Trophoblast cell (in vitro differentiated cells and primary cell): ENCODE measurements at regions not wholly inside any gene's neighbourhood (a gene's known extent, or its start where the extent isn't known, plus 50 kb on each side); places are given as distances from the start of the nearest gene placed in this dataset.

Experiments
- DNase-seq, 2 donors: peaks; one replicate each; pipeline ENCODE4 v3.0.0-alpha.2; 2016
- H2AFZ ChIP-seq: 2 replicates; pipeline ENCODE4 v1.6.1; 2013; ENCODE audit warnings: low read length, moderate library complexity, mild to moderate bottlenecking; ENCODE audit not compliant: insufficient read depth, poor library complexity
- H2AK5ac ChIP-seq: 2 replicates; pipeline ENCODE4 v1.6.1; 2013; ENCODE audit warnings: mild to moderate bottlenecking, low read length
- H2BK120ac ChIP-seq: 2 replicates; pipeline ENCODE4 v1.6.1; 2013; ENCODE audit warnings: low read length, mild to moderate bottlenecking, moderate library complexity; ENCODE audit not compliant: insufficient read depth, poor library complexity
- H2BK12ac ChIP-seq: 2 replicates; pipeline ENCODE4 v1.6.1; 2013; ENCODE audit warnings: mild to moderate bottlenecking, low read length, moderate library complexity
- H2BK5ac ChIP-seq: 2 replicates; pipeline ENCODE4 v1.6.1; 2013; ENCODE audit warnings: low read length, low read depth, moderate library complexity, mild to moderate bottlenecking; ENCODE audit not compliant: poor library complexity
- H3K14ac ChIP-seq: 2 replicates; pipeline ENCODE4 v1.6.1; 2013; ENCODE audit warnings: mild to moderate bottlenecking, low read length
- H3K18ac ChIP-seq: 2 replicates; pipeline ENCODE4 v1.6.1; 2013; ENCODE audit warnings: mild to moderate bottlenecking, low read length
- H3K23ac ChIP-seq: 2 replicates; pipeline ENCODE4 v1.6.1; 2013; ENCODE audit warnings: low read length
- H3K27ac ChIP-seq: 2 replicates; pipeline ENCODE4 v1.5.1; 2013; ENCODE audit warnings: low read depth, mild to moderate bottlenecking, inconsistent platforms, low read length, moderate library complexity
- H3K27me3 ChIP-seq: 2 replicates; pipeline ENCODE4 v1.6.1; 2013; ENCODE audit warnings: inconsistent platforms, mild to moderate bottlenecking, low read length, moderate library complexity; ENCODE audit not compliant: insufficient read depth
- H3K36me3 ChIP-seq, 2 experiments: 1 replicate in 1 of 2; 2 replicates in 1 of 2; pipeline ENCODE4 v1.6.1; 2013; ENCODE audit warnings: low read length in 2 of 2, mild to moderate bottlenecking in 2 of 2, moderate library complexity in 1 of 2; ENCODE audit not compliant: insufficient read depth in 2 of 2, control insufficient read depth in 1 of 2
- H3K4ac ChIP-seq: 2 replicates; pipeline ENCODE4 v1.6.1; 2013; ENCODE audit warnings: low read depth, mild to moderate bottlenecking, low read length, moderate library complexity
- H3K4me1 ChIP-seq, 2 experiments: 1 replicate in 1 of 2; 2 replicates in 1 of 2; pipeline ENCODE4 v1.6.1; 2013; ENCODE audit warnings: low read length in 2 of 2, mild to moderate bottlenecking in 2 of 2, moderate library complexity in 1 of 2; ENCODE audit not compliant: insufficient read depth in 2 of 2, control insufficient read depth in 1 of 2
- H3K4me2 ChIP-seq: 2 replicates; pipeline ENCODE4 v1.6.1; 2013; ENCODE audit warnings: inconsistent platforms, mild to moderate bottlenecking, low read length, moderate library complexity
- H3K4me3 ChIP-seq: 2 replicates; pipeline ENCODE4 v1.5.1; 2013; ENCODE audit warnings: mild to moderate bottlenecking, low read depth, low read length, inconsistent platforms
- H3K79me1 ChIP-seq: one replicate; pipeline ENCODE4 v1.6.1; 2013; ENCODE audit warnings: low read length
- H3K79me2 ChIP-seq: 2 replicates; pipeline ENCODE4 v1.6.1; 2013; ENCODE audit warnings: low read length, mild to moderate bottlenecking; ENCODE audit not compliant: control insufficient read depth, insufficient read depth, poor library complexity
- H3K9ac ChIP-seq: 2 replicates; pipeline ENCODE4 v1.6.1; 2013; ENCODE audit warnings: mild to moderate bottlenecking, low read length
- H3K9me3 ChIP-seq: 2 replicates; pipeline ENCODE4 v1.6.1; 2013; ENCODE audit warnings: low read depth, mild to moderate bottlenecking, control low read depth, inconsistent platforms, low read length; ENCODE audit not compliant: insufficient read depth
- H4K12ac ChIP-seq: 2 replicates; pipeline ENCODE4 v1.6.1; 2013; ENCODE audit warnings: low read depth, mild to moderate bottlenecking, low read length, moderate library complexity
- H4K8ac ChIP-seq: 2 replicates; pipeline ENCODE4 v1.6.1; 2013; ENCODE audit warnings: low read depth, mild to moderate bottlenecking, low read length, moderate library complexity
- H4K91ac ChIP-seq: one replicate; pipeline ENCODE4 v1.6.1; 2013; ENCODE audit warnings: low read depth, mild to moderate bottlenecking, low read length, moderate library complexity
- whole genome bisulfite sequencing: extraction: QIAGEN DNeasy Blood & Tissue Kit; methylation state at CpG from one replicate; pipeline ENCODE4 v1.1.7; 2013; ENCODE audit warnings: missing lambda C conversion rate; ENCODE audit not compliant: insufficient read length, insufficient coverage; ENCODE audit errors: extremely low coverage; 5-methylcytosine and 5-hydroxymethylcytosine counted together

GRCh38 chr1:5494518-5494917 lies 497.7 kb downstream of the NPHP4 start:
- Histone ChIP-seq H2BK120ac (no peak overlapping the region), H4K8ac (no peak overlapping the region), H2AFZ (no peak overlapping the region), H3K14ac (no peak overlapping the region), H3K27ac (no peak overlapping the region), H2BK5ac (no peak overlapping the region), H2BK12ac (no peak overlapping the region), H3K36me3 (no peaks in the 10 kb centered on the region), H3K79me2 (no peaks in the 10 kb centered on the region), H3K79me1 (no peaks in the 10 kb centered on the region), H3K23ac (no peak overlapping the region), H3K9me3 (peaks cover 2% of the 10 kb centered on the region), H4K91ac (no peak overlapping the region), H3K4me1 (peaks cover 0 to 2% of the 10 kb centered on the region in 2 experiments), H3K4me3 (no peak overlapping the region), H3K9ac (no peak overlapping the region), H3K4ac (no peak overlapping the region), H4K12ac (no peak overlapping the region), H3K4me2 (no peak overlapping the region), H2AK5ac (no peak overlapping the region), H3K18ac (no peak overlapping the region), H3K27me3 (no peaks in the 10 kb centered on the region)
- no CpG with 5 or more reads among the region's 7 CpGs for WGBS
- no peak for DNase-seq

GRCh38 chr1:5493851-5494311 lies 498.3 kb downstream of the NPHP4 start:
- no peak overlapping the region for H3K4ac ChIP-seq
- H3K9ac ChIP-seq: no peak overlapping the region
- H3K4me3 ChIP-seq: no peak overlapping the region
- peaks cover 2% of the 10 kb centered on the region for H3K9me3 ChIP-seq
- no CpG with 5 or more reads among the region's 9 CpGs for WGBS
- H4K8ac ChIP-seq: no peak overlapping the region
- H3K79me2 ChIP-seq: no peaks in the 10 kb centered on the region
- H2BK12ac ChIP-seq: no peak overlapping the region
- H3K79me1 ChIP-seq: no peaks in the 10 kb centered on the region
- H3K36me3 ChIP-seq: no peaks in the 10 kb centered on the region
- H2AFZ ChIP-seq: no peak overlapping the region
- no peak overlapping the region for H2AK5ac ChIP-seq
- H3K18ac ChIP-seq: no peak overlapping the region
- no peak overlapping the region for H3K4me2 ChIP-seq
- H2BK120ac ChIP-seq: no peak overlapping the region
- H3K4me1 ChIP-seq: peaks cover 0 to 2% of the 10 kb centered on the region in 2 experiments
- H4K12ac ChIP-seq: no peak overlapping the region
- no peak overlapping the region for H3K23ac ChIP-seq
- H3K27me3 ChIP-seq: no peaks in the 10 kb centered on the region
- no peak overlapping the region for H3K14ac ChIP-seq
- no peak overlapping the region for H4K91ac ChIP-seq
- no peak overlapping the region for H3K27ac ChIP-seq
- no peak for DNase-seq
- H2BK5ac ChIP-seq: no peak overlapping the region

DNA sequence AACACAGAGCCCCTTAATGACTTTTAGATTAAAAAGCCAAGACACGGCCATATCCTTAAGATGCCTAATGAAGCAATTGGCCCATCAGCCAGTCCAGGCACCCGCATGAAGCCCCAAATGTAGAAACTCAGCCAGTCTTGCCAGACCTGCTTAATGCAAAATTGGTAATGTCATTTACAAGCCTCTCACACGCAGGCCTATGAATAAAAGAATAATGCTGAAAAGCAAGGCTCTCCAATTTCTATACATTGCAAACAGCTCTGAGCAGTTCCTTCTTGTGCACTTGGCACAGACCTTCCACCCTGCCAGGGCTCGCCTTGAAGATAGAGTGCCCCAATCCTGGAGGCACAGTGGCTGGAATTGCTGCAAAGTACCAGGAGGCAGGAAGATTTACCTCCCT lies 498.9 kb downstream of the NPHP4 start:
- H3K27me3 ChIP-seq: no peaks in the 10 kb centered on the region
- no peak overlapping the region for H3K4ac ChIP-seq
- no peak overlapping the region for H3K4me3 ChIP-seq
- no peaks in the 10 kb centered on the region for H3K79me1 ChIP-seq
- H3K14ac ChIP-seq: no peak overlapping the region
- H3K9me3 ChIP-seq: peaks cover 2% of the 10 kb centered on the region
- no peak overlapping the region for H2BK5ac ChIP-seq
- no peak overlapping the region for H3K23ac ChIP-seq
- no peak overlapping the region for H3K9ac ChIP-seq
- WGBS: no CpG with 5 or more reads among the region's 4 CpGs
- no peak overlapping the region for H4K91ac ChIP-seq
- no peak overlapping the region for H4K12ac ChIP-seq
- no peak overlapping the region for H3K18ac ChIP-seq
- H2AFZ ChIP-seq: no peak overlapping the region
- H2BK12ac ChIP-seq: no peak overlapping the region
- no peaks in the 10 kb centered on the region for H3K36me3 ChIP-seq
- H3K27ac ChIP-seq: no peak overlapping the region
- H2BK120ac ChIP-seq: no peak overlapping the region
- no peak overlapping the region for H4K8ac ChIP-seq
- H3K4me2 ChIP-seq: no peak overlapping the region
- H2AK5ac ChIP-seq: no peak overlapping the region
- no peaks in the 10 kb centered on the region for H3K79me2 ChIP-seq
- no peak for DNase-seq
- H3K4me1 ChIP-seq: peaks cover 0 to 2% of the 10 kb centered on the region in 2 experiments

GRCh38 chr1:5492846-5493245 lies 499.4 kb downstream of the NPHP4 start:
- H3K9ac ChIP-seq: no peak overlapping the region
- H2AFZ ChIP-seq: no peak overlapping the region
- no peaks in the 10 kb centered on the region for H3K36me3 ChIP-seq
- no peak overlapping the region for H3K23ac ChIP-seq
- WGBS: no CpG with 5 or more reads among the region's 4 CpGs
- H2BK5ac ChIP-seq: no peak overlapping the region
- H3K79me2 ChIP-seq: no peaks in the 10 kb centered on the region
- H2BK120ac ChIP-seq: no peak overlapping the region
- no peak overlapping the region for H4K8ac ChIP-seq
- H2BK12ac ChIP-seq: no peak overlapping the region
- no peaks in the 10 kb centered on the region for H3K79me1 ChIP-seq
- H3K4me1 ChIP-seq: peaks cover 0 to 2% of the 10 kb centered on the region in 2 experiments
- H3K4ac ChIP-seq: no peak overlapping the region
- H4K91ac ChIP-seq: no peak overlapping the region
- no peak overlapping the region for H3K4me2 ChIP-seq
- H3K9me3 ChIP-seq: peaks cover 2% of the 10 kb centered on the region
- no peak overlapping the region for H3K4me3 ChIP-seq
- no peak overlapping the region for H2AK5ac ChIP-seq
- H3K27me3 ChIP-seq: no peaks in the 10 kb centered on the region
- H3K27ac ChIP-seq: no peak overlapping the region
- DNase-seq: no peak
- no peak overlapping the region for H3K14ac ChIP-seq
- no peak overlapping the region for H4K12ac ChIP-seq
- no peak overlapping the region for H3K18ac ChIP-seq
